GM12878 (cell line): ENCODE measurements at regions not wholly inside any gene's neighbourhood (a gene's known extent, or its start where the extent isn't known, plus 50 kb on each side); places are given as distances from the start of the nearest gene placed in this dataset.

ENCODE experiments used
- CHD2 ChIP-seq: IDR thresholded peaks from 2 replicates; pipeline ENCODE4 v1.6.1; 2011; ENCODE audit warnings: low read depth, low read length, improper control_type of control experiment, borderline replicate concordance
- EZH2 ChIP-seq: IDR thresholded peaks from 2 replicates; pipeline ENCODE4 v1.6.1; 2012; ENCODE audit warnings: low read depth, mild to moderate bottlenecking, control low read depth, inconsistent platforms, low read length, borderline replicate concordance; ENCODE audit not compliant: control insufficient read depth
- POLR2AphosphoS5 ChIP-seq: IDR thresholded peaks from 2 replicates; pipeline ENCODE4 v1.6.1; 2011; ENCODE audit warnings: mild to moderate bottlenecking, low read length, inconsistent platforms
- RAD51 ChIP-seq: fragments of 450-650 bp; IDR thresholded peaks from 2 replicates; pipeline ENCODE4 v1.6.1; 2016; ENCODE audit warnings: moderate library complexity, mild to moderate bottlenecking, inconsistent platforms
- TCF7 ChIP-seq: IDR thresholded peaks from 2 replicates; pipeline ENCODE4 v1.6.1; 2014; ENCODE audit warnings: antibody characterized with exemption, borderline replicate concordance
- YY1 ChIP-seq: IDR thresholded peaks from 2 replicates; pipeline ENCODE4 v1.6.1; 2011; ENCODE audit warnings: low read depth, mild to moderate bottlenecking, low read length
- TF ChIP-seq, protein P1 (sequence below), 3 experiments: IDR thresholded peaks in 2 of 3; conservative IDR thresholded peaks in 1 of 3; 2 replicates each; pipeline ENCODE4 v1.5.1; 2011; ENCODE audit warnings: low read depth in 3 of 3, low read length in 3 of 3, mild to moderate bottlenecking in 3 of 3, control low read depth in 2 of 3, moderate library complexity in 2 of 3, inconsistent platforms in 1 of 3, mixed read lengths in 1 of 3; ENCODE audit not compliant: control insufficient read depth in 2 of 3, insufficient read depth in 1 of 3; ENCODE audit errors: extremely low read depth in 1 of 3
- TF ChIP-seq, protein P2 (sequence below): IDR thresholded peaks from 2 replicates; pipeline ENCODE4 v1.6.1; 2012; ENCODE audit warnings: low read depth, low read length, improper control_type of control experiment

DNA sequence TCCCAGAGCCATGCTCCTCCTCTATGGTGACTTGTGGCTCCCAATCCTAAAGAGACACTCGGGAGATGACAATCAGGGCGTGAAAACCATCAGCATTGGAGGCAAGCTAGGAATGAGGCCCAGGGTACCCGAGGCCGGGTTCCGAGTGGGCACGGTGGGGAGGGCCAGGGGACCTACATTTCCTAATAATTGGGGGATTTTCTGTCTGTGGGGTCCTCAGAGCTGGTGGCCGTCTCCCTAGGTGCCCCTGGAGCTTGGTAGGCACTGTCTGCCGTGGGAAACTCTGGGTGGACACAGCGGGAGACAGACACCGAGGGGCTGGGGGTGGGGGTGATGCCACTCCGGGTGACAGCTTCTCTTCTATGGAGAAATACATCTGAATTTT, 312.5 kb upstream of the TNRC6C start:
- TF ChIP-seq POLR2AphosphoS5 (no peak), TCF7 (no peak), EZH2 (no peak), YY1 (no peak), RAD51 (no peak), CHD2 (no peak)
- TF ChIP-seq, protein P1, sequence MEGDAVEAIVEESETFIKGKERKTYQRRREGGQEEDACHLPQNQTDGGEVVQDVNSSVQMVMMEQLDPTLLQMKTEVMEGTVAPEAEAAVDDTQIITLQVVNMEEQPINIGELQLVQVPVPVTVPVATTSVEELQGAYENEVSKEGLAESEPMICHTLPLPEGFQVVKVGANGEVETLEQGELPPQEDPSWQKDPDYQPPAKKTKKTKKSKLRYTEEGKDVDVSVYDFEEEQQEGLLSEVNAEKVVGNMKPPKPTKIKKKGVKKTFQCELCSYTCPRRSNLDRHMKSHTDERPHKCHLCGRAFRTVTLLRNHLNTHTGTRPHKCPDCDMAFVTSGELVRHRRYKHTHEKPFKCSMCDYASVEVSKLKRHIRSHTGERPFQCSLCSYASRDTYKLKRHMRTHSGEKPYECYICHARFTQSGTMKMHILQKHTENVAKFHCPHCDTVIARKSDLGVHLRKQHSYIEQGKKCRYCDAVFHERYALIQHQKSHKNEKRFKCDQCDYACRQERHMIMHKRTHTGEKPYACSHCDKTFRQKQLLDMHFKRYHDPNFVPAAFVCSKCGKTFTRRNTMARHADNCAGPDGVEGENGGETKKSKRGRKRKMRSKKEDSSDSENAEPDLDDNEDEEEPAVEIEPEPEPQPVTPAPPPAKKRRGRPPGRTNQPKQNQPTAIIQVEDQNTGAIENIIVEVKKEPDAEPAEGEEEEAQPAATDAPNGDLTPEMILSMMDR (IDR thresholded peaks at IDR 0.05 in 2 of 3, conservative IDR thresholded peaks at IDR 0.05 in 1 of 3; ENCODE audit: control insufficient read depth in 2 of 3, extremely low read depth in 1 of 3, insufficient read depth in 1 of 3, low read depth in 3 of 3, low read length in 3 of 3), result no peak
- TF ChIP-seq, protein P2, sequence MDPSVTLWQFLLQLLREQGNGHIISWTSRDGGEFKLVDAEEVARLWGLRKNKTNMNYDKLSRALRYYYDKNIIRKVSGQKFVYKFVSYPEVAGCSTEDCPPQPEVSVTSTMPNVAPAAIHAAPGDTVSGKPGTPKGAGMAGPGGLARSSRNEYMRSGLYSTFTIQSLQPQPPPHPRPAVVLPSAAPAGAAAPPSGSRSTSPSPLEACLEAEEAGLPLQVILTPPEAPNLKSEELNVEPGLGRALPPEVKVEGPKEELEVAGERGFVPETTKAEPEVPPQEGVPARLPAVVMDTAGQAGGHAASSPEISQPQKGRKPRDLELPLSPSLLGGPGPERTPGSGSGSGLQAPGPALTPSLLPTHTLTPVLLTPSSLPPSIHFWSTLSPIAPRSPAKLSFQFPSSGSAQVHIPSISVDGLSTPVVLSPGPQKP, result no peak
